GM04503 (cell line): ENCODE measurements at regions not wholly inside any gene's neighbourhood (a gene's known extent, or its start where the extent isn't known, plus 50 kb on each side); places are given as distances from the start of the nearest gene placed in this dataset.
"Not testable (repeated sequence)": the region's sequence is repeated elsewhere in the genome, so short reads cannot be mapped to it uniquely, and the experiment has no call there.

ENCODE experiments used
- DNase-seq: peaks from one replicate; pipeline ENCODE4 v3.0.0-alpha.2; 2012; ENCODE audit warnings: low read depth

DNA sequence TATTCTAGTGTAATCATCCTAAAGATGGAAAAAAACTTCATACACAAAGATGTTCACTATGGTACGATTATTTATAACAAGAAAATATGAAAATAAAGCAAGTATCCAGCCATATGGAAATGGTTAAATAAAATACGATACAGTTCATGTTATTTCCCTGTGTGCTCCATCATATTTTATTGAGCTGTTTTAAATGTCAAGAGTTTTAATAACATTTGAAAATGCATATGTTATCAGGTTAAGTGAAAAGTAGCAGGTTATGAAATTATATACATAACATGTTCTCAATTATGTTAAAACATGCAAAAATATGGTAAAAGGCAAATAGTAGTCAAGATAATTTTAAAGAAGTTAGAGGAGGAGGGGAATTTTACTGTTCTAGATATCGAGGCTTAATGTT lies 192.0 kb downstream of the HNRNPD start:
- no peak for DNase-seq

DNA sequence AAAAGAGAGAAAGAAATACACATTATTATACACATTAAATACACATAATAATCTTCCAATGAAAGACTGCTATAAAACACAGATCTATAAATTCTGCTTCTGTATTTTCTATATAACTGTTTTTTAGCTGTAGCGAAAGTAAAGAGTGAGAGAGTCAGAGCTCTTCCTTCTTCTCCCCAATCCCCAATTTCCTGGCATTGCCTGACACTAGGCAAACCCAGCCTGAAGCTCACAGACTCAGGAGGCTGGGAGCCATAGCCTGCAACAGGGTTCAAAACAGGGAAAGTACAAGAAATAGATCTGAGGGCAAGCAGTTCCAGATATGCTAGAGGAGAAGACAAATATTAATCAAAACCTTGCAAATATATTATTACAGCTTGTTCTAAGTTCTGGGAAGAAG lies 201.6 kb downstream of the HNRNPD start:
- no peak for DNase-seq

DNA sequence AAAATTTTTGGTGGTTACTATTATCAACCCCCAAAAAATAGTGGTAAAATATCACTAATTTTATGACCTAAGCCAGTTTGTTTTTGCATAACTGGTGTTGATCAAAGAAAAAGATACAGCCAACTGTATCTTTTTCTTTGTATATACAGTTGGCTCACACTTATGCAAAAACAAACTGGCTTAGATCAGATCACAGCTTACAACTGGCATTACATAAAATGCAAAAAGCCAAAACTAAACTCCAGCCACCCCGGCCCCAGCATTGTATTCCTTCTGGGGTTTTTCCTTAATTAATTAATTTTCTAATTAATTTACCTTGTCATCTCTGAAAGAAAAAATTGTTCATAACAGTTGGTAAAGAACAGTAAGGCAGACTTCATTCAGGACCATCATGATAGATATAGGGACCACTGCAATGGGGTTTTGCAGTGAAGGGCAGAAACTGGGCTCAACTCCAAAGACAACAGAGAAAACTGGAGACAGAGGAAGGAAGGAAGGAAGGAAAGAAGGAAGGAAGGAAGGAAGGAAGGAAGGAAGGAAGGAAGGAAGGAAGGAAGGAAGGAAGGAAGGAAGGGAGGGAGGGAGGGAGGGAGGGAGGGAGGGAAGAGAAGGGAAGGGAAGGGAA lies 202.1 kb downstream of the HNRNPD start:
- DNase-seq = no peak

DNA sequence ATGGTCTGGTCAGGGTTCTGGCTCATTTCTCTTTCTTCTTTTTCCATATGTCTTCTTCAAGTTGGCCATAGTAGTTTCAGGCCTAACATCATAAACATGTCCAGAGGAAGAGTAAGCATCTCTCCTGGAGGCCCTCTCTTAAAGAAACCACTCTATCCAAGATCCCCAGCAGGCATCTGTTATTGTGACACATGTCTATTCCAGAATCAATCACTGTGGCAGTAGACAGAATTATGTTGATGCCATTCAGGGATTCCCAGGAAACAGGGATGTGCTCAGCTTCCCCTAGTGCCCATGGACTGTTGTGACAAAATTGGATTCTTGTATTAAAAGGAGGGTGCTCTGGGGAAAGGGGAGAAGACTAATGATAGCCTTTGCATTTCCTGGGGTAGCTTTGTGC lies 224.0 kb downstream of the HNRNPD start:
- DNase-seq = no peak

DNA sequence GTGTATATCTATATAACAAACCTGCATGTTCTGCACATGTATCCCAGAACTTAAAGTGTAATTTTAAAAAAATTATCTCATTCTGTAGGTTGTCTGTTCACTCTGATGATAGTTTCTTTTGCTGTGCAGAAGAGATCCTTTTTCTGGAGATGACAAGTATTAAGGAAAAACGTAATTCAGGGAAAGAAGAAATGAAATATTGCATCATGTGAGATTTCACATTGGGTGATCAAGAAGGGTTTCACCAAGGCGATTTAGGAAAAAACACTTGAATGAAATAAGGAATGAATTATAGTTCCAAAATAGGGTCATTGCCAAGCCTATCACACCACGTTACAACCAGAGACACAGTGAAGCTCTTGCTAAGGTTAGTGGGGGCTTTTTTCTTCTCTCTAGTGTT lies 227.9 kb downstream of the HNRNPD start:
- DNase-seq = no peak

DNA sequence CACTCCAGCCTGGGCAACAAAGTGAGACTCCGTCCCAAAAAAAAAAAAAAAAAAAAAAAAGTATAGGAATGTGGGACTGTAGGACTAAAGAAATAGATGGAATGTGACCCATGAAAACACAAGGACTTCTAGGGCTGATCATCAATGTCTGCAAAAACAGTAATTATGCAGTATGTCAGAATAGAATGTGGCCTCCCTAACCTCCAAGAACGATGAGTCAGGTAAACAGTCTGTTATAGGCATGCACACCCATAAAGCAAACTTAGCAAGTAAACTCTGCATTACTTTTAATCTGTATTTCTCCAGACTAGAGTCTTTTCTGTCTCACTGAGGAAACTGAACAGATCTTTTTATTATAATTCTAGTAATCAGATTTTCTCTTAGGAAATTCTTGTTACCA lies 233.4 kb downstream of the HNRNPD start:
- no peak for DNase-seq

DNA sequence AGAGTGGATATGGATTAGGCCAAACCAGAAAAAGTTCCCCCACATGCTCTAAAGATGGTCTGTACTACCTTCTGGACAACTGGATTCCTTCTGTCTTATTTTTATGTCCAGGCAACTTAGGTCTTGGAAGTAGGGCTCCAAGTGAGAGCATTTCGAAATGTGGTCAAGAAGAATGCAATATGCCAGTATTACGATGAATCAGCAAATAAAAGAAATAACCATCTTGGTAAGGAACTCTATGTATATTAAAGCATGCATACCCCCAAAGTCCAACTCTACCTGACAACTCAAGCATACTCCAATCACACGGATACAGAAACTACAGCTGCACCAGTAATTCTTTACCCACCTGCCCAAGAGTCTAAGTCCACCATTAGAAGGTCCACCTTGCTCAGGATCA lies 234.5 kb downstream of the HNRNPD start:
- no peak for DNase-seq

DNA sequence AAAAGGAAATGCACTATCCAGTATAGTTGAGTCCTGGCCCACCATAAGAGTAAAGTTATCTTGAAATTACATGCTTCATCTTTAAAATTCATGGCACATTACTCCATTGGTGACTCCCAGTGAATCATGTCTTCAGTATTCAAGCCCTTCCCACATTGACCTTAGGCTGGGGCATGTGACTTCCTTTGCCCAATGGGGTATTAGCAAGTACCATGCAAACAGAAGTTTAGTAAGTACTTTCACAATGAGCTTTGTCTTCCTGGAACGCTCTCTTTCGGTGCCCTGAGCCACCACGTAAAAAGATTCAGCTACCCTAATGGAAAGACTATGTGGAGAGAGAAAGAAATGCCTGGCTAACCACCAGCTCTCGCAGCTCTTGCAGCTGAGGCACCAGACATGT lies 235.4 kb downstream of the HNRNPD start:
- no peak for DNase-seq

DNA sequence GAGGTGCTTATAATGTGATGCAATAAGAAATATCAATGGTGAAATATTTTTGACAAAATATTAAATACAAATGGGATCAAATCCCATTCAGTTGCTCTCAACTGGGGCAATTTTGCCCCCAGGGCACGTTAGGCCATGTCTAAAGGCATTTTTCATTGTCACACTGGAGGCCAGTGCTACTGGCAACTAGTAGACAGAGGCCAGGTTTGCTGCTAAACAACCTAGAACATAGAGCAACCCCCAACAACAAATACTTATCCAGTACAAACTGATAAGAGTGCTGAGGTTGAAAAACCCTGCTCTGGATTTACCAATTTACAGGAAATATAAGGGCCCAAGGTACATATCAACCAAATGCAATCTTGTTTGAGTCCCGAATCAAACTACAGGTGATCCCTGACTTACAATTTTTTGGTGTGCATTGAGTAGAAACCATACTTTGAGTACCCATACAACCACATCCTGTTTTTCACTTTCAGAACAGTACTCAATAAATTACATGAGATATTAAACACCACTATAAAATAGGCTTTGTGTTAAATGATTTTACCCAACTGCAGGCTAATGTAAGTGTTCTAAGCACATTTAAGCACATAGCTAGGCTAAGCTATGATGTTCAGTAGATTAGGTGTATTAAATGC lies 237.5 kb downstream of the HNRNPD start:
- DNase-seq = no peak

DNA sequence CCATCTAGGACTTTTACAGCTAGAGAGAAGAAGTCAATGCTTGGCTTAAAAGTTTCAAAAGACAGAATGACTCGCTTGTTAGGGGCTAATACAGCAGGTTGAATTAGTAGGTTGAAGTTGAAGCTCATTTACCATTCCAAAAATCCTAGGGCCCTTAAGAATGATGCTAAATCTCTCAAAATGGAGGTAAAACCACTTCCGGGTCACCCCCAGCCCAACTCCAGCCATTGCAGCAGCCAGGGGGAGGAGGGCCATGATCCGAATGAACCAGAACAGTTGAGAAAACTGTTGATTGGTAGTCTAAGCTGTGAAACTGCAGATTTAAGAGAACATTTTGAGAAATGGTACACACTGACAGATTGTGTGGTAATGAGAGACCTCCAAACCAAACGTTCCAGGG lies 245.4 kb downstream of the HNRNPD start:
- no peak for DNase-seq

DNA sequence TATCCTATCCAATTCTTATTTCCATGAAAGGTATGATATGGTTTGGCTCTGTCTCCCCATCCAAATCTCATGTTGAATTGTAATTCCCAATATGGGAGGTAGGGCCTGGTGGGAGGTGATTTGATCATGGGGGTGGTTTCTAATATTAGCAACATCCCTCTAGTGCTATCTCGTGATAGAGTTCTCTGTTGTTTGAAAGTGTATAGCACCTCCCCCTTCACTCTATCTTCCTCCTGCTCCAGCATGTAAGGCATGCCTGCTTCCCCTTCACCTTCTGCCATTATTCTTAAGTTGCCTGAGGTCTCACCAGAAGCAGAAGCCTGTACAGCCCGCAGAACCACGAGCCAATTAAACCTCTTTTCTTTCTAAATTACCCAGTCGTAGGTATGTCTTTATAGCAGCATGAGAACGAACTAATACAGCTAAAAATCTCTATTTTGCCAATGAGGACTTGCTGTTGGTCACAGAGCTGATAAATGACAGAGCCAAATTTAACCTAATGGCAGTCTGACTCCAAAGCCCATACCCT lies 247.2 kb downstream of the HNRNPD start:
- no peak for DNase-seq

DNA sequence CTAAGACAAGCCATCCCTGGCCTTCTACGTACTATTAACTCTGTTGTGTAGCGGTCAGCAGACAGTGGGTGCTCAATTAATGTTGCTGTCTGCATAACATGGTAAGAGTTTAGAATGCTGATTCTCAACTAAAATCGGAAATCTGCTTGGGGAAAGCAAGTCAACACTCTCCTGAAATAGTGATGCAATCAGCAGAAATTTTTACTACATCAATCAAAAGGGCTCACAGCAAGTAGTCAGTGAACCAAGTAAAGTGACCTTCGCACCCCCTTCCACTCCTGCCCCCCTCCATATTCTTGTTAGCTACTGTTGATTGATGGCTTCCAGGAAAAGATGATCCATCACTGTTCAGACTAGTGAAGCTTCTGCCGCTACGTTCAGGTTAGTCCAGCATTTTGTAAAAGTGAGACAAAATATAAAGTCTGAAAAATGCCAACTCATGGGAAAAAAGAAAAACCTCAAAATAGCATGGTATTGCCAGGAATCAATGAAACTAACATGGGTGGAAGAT lies 247.9 kb downstream of the HNRNPD start:
- DNase-seq = no peak

DNA sequence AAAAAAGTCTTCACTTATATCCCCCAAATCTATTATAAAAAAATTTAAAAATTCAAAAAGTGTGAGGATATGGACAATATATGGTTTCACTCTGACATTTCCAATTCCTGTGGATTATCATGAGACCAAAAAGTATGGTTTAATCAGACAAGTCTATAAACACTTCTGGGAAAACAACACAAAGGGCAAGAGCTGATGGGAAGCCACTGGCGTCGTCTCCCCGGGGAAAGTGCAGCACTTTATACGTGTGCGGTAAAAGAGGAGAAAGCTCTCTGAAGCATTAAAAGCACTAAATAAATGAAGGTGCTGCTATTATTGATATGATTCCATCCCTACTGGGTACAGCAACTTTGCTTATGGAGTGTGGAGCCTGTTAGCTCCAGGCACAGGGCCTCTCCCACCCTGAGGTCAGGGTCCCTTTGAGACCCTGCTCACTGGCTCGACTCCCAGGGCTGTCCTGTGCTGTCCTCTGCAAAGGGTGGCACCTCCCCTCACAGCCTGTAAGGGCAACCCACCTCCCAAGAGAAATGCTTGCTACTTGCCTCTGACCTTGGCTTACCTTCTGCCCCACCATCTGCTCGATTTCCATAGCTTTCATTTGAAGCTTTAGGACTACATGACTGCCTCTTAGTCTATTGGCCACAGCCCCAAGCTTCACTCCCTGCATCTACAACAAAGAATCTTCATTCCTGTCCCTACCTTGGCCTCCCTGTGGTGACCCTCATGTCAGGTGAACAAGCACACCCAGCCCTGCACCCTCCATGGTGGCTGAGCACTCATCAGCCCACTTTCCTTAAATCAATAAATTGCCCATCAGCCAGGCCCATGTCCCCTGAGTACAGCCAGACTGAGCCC lies 248.6 kb downstream of the HNRNPD start:
- DNase-seq = no peak

DNA sequence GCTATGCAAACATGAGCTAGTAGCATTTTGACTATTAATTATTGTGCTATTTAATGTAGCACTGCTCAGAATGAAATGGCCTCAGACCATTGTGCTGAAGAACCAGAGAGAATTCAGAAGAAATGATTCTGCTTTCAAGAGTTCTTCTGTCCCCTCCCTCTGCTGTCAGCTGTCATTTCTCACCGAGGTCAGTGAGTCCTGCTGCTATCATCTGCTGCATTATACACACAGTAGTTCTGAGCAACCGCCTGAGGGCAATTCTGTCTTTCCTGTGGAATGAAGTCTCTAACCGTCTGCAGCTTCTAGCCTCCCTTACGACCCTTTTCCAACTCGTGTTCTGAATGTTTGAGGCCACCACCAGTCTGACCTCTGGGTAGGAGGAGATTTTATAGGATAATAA lies 249.4 kb downstream of the HNRNPD start:
- no peak for DNase-seq

DNA sequence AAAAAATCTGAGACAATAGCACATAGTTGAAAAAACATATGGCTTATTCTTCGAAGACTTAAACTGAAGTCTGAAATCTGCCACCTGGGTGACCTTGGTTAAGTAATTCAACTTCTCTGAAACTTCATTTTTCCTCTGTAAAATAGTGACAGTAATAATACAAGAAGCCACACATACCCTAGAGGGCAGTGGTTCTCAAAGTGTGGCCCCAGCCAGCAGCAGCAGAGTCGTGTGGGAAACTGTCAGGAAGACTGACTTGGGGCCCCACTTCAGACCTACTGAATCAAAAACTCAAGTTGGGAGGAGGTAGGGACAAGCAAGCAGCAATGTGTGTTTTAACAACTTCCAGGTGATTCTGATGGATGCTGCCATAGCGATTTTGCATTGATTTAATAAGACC lies 249.9 kb downstream of the HNRNPD start:
- no peak for DNase-seq

DNA sequence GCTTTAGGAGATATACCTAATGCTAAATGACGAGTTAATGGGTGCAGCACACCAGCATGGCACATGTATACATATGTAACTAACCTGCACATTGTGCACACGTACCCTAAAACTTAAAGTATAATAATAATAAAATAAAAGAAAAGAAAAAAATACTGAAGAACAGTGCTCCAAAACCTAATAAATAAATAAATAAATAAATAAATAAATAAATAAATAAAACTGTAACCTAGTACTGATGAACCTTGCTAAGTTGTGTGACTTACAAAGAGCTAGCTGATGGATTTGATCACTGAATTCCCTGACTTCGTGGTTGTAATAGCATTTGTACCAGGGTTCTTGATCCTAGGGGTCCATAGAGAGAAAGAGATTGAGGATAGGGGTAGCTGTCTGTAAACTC lies 258.6 kb downstream of the HNRNPD start:
- DNase-seq = not testable (repeated sequence)

DNA sequence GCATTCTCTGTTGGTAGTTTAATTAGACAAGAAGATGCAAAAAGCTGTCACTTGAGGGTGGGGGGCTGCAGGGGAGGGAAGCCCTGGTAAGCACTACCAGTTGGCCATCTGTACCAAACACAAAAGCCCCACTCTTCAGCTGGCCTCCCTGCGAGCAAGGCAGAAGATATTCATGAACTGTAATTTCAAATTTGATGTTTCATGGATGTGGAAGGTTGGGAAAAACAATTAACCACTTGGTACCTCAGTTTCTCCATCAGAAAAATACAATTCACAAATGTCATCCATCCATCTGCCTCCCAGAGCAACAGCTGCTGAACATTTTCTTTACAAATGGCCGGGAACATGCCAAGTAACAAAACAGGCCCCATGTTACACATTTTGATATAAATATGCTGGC lies 265.3 kb downstream of the HNRNPD start:
- no peak for DNase-seq

DNA sequence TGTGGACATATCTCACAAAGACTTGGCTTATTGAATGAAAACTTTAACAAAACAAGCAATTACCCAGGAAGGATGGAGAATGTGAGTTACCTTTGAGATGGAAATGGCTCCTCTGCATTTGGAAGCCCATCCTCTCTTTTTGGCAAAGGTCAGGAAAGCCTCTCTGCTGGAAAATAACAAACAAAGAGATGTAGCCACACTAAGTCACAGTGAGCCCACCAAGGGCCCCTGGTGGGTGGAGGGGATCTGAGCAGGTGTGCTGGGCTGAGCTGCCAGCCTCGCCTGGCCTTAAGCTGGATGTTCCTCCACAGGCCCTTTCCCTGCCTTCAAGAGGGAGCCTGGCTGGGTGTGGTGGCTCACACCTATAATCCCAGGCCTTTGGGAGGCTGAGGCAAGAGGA lies 269.2 kb downstream of the HNRNPD start:
- DNase-seq = no peak

DNA sequence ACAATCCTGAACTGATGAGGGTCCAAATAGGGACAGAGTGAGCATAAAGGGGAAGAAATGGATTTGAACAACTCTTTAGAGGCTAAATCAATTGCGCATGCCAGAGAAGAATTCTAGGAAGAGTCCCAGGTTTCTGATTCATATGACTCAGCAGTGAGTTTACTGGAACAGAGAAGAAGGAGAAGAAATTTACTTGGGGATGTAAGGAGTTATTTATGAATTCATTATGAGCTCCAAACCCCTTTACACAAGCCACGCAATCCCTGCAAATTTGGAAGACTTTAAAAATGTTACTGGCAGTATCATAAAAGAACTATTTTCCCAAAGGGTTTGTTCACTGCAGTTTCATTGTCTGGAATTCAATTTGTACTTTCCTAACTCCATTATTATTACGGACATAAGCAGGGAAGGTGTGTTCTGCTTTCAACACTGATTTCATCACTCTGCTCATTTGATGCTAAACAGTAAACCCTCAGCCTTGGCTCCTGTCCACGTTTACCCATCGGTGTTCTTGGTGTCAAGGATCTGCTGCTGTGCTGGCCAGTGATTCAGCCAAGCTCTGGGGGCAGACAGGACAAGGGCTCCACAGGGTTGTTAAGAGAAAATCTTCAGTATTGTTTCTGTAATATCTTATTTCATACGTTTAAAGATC lies 273.7 kb downstream of the HNRNPD start:
- no peak for DNase-seq

DNA sequence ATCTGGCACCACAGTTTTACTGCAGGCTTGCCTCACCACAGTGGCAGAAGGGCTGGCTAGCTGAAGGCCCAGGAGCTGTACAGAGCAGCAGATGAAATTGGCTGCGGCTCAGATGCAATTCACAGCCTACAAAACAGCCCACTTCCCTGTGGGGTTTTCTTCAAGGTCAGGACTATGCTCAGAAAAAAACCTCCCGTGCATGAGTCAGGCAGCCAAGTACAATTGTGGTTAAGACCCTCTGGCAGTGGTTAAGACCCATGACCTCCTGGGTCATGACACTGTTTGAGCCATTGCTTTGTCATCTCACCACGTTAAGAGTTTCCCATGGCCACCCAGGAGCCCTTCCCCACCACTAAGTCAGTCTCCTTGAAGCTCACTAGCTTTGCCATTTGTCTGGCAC lies 276.3 kb downstream of the HNRNPD start:
- DNase-seq = no peak

DNA sequence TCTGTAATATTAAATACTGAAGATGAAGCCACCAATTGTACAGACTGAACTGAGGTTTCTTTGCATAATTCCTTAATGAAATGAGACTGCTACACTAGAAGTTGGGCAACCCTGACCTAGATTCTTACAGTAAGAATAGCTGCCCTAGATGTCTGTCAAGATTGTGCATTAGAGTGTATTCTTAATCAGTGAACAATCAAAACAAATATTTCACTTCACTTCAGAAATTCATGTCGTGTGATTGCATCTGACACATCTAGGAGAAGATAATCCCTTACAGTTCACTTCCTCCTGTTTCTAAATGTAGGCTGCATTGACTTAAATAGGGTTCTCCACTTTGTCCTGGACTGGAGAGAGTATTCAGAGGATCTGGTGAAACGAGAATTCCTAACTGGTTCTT lies 283.1 kb downstream of the HNRNPD start:
- no peak for DNase-seq

DNA sequence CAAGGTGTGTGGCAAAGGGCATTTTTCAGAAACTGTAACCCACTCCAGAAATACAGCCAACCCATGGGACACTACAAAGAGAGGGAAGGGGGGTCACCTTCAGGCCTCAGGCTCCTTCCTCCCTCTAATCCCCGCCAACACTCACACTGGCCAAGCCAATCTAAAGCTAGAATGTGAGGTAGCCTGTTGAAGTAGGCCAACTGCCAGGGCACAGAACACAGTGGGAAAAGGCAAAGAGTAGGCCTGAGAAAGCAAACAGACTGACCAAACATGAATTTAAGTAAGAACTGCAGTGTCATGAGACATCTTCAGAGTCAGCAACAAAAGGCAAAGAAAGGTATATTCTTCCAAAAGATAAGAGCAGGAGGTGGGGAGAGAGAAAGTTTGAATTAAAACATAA lies 289.0 kb downstream of the HNRNPD start:
- no peak for DNase-seq
